HG02885 (cell line): ENCODE measurements at regions not wholly inside any gene's neighbourhood (a gene's known extent, or its start where the extent isn't known, plus 50 kb on each side); places are given as distances from the start of the nearest gene placed in this dataset.

Source experiments
- ATAC-seq: cut with Tn5 transposase; IDR thresholded peaks from one replicate; pipeline ENCODE4 v1.9.1; 2021; ENCODE audit warnings: mild to moderate bottlenecking; ENCODE audit not compliant: unreplicated experiment, poor library complexity

- ATAC-seq = no peak
Observed at GRCh38 chr9:89720696-89721175, 115.9 kb downstream of the GADD45G start.

- no peak for ATAC-seq
Observed at GRCh38 chr9:89721176-89721700, 116.4 kb downstream of the GADD45G start.

DNA sequence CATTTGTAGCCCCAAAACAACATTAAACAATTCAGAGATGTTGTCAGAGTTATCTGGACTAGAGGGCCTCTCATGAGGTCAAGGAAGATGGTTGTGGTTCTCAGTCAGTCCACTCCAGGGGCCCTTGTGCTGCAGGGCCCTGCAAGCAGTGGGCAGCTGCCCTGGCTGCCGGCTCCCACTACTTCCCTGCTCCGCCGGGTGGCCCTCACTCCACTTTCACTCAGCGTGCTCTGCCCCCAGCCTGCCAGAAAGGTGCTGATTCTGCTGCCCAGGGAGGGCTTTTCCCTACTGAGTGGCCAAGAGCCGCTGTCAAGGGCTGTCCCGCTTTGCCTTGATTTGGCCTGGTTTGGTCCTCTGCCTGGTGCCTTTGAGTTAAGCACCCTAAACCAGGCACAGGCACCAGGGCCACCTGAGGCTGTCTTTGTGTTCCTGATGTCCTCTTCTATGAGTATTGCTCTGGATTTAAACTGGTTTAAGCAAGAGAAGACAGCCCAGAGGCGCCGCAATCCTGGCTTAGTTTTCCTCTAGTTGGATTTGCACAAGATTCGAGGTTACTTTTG, 117.2 kb downstream of the GADD45G start:
- ATAC-seq = no peak

DNA sequence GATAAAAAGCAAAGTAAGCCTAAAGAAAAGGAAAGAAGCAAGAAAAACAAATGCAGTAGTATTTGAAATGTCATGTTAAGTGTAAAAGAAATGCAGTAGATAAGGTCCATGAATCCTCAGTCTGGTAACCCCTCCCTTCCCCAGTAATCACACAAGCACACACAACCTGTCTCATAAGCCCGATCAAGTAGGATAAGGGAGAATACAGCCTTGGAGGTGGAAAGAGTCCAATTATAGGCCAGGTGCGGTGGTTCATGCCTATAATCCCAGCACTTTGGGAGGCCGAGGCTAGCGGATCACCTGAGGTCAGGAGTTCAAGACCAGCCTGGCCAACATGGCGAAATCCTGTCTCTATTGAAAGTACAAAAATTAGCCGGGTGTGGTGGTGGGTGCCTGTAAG, 117.9 kb downstream of the GADD45G start:
- ATAC-seq = no peak

DNA sequence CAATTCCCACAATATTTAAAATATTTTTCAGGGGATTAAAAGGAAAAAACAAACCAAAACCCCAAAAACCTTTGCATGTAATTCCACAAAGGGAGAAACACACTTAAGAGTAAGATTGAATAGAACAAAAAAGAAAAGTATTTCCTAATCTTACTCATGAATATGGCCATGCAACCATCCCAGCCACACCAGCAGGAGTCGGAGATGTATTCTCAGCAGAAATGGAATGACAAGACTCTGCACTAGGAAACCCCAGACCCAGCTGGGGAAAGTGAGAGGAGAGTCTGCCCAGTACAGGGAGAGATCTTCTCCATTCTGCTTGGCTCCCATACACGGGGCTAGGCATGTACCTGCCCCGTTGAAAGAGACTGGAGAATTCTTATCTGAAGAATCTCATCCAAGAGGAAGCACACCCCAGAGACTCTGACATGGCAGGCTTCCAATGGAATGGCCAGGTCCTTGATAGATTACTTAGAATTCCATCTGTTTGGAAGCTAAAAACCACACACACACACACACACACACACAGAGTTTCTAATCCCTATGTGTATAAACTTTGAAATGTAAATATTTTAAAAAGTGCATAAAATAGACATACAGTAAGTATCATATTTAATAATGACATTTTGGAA, 118.8 kb downstream of the GADD45G start:
- no peak for ATAC-seq

- ATAC-seq = no peak
Observed at GRCh38 chr9:89724659-89725058, 119.8 kb downstream of the GADD45G start.

GRCh38 chr9:89725271-89725670, 120.5 kb downstream of the GADD45G start:
- no peak for ATAC-seq

DNA sequence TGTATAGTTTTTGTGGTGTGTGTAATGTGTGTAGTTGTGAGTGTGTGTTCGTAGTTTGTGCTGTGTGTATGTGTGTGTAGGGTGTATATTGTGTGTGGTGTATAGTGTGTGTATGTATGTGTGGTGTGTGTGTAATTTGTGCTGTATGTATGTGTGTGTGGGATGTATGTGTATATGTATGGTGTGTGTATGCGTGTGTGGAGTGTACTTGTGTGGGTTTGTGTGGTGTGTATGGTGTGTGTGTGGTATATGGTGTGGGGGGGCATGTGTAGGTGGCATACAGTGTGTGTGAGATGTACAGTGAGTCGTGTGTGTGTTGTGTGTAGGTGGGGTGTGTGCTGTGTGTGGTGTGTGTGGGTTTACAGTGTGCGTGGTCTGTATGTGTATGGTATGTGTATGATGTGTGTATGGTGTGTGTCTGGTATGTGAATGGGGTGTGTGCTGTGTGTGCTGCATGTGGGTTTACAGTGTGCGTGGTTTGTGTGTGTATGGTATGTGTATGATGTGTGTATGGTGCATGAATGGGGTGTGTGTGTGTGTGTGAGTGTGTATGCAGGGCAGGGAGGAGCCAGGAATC, 125.2 kb downstream of the GADD45G start:
- ATAC-seq = no peak

DNA sequence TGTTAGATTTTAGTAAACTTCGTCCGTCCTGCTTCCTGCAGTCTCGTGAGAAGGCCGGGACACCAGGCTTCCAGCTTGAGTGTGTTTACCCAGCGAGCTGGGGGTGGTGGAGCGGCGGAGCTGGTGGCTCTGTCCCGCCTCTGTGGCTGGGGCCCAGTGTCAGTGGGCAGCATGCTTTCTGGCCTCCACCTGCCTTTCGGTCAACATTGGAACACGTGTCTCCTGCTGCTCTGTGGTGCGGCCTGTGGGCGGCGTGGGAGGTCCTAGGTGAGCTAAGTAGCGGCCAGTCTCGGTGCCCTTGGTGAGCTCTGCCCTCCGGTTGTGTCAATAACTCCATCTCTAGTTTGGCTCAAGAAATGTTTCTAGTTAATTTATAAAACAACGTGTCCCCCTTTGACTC, 125.9 kb downstream of the GADD45G start:
- ATAC-seq = no peak

GRCh38 chr9:89731262-89732182, 126.7 kb downstream of the GADD45G start:
- no peak for ATAC-seq

GRCh38 chr9:89732295-89732938, 127.6 kb downstream of the GADD45G start:
- no peak for ATAC-seq

- no peak for ATAC-seq
Observed at GRCh38 chr9:89732939-89733324, 128.1 kb downstream of the GADD45G start.

GRCh38 chr9:89734600-89735041, 129.8 kb downstream of the GADD45G start:
- no peak for ATAC-seq

DNA sequence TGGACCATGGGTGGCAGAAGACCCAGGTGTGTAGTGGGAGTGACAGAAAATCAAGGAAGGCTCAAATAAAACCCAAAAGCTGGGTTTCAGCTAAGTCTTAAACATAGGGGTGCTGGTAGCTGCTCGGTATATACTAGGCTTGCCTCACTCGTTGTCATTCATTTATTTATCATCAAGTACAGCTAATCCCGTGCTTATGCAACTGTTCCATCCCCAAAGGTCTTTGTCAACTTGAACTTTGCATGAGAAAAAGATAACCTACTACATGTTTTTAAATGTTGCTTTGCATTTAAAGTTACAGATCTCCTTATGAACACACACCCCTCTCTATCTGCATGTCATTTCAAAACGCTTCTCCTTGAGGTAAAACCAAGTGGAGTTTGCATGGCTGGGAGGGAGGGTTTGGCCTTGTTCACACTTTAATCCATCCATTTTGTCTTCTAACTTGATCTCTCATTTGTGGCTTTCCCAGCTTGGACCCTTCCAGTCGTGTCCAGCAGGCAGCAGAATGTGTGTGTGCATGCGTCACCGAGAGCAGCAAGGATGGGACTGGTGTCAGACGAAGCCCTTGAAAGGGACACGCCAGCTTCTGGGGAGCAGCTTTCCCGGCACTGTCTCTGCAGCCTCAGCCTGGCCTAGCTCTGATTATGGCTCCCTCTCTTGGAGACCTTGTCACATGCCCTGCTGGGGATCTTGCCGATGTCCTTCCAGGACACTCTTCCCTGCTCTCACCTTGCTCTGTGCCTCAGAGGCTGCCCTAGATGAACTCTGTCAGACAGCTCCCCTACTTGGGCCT, 133.5 kb downstream of the GADD45G start:
- no peak for ATAC-seq

- no peak for ATAC-seq
Observed at GRCh38 chr9:89739511-89739910, 134.7 kb downstream of the GADD45G start.

DNA sequence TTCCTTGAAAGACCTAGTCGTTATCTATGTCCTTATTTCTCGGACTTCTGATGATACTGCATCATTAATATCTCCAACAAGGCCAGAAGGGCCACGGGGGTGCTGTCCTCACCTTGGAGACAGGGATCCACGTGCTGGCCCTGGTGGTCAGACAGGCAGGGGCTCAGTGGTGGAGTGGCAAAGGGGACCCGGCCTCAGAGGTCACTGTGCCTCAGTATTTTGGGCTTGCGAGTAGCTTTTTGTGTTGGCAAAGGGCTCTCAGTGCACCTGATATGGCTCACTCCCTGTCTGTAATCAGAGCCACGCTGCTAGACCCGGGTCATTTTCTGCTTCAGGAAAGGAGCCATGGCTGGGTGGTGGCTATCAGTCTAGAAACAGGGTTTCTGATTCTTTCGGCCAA, 135.1 kb downstream of the GADD45G start:
- ATAC-seq = no peak

DNA sequence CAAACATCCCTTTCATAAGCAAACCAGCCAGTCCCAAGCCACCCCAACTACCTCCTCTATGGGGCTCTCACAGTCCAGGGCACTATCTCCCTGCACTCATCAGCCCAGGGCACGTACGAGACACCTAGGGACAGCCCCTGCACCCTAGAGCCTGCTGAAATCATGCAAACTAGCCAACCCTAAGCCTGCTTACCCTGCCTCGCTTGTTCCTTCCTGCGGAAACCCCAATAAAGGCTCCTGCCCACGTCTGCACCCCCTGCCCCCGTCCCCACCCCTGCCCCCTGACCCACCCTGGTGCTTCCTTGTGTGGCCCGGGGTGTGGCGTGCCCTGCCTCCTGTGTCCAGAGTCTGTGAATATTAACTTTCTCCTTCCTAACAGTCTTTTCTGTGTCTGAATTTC, 135.9 kb downstream of the GADD45G start:
- peak; percentile 80 for ATAC-seq

- no peak for ATAC-seq
Observed at GRCh38 chr9:89742660-89743059, 137.8 kb downstream of the GADD45G start.

GRCh38 chr9:89743216-89743572, 138.4 kb downstream of the GADD45G start:
- peak; percentile 30 for ATAC-seq
